Vagina (tissue), 2 donors: ENCODE measurements at regions not wholly inside any gene's neighbourhood (a gene's known extent, or its start where the extent isn't known, plus 50 kb on each side); places are given as distances from the start of the nearest gene placed in this dataset.

Experiments used
- DNase-seq, 2 donors: peaks; one replicate each; pipeline ENCODE4 v3.0.0-alpha.2; 2017; ENCODE audit errors: extremely low spot score in 2 of 2
- H3K27ac ChIP-seq: fragments of 200-600 bp; sonication (generic); one replicate; pipeline ENCODE4 v1.5.1; 2019
- H3K27me3 ChIP-seq: fragments of 200-600 bp; sonication (generic); one replicate; pipeline ENCODE4 v1.5.1; 2019
- H3K36me3 ChIP-seq, 2 donors: fragments of 200-600 bp; sonication (generic); one replicate each; pipeline ENCODE4 v1.5.1; 2017 to 2019
- H3K4me1 ChIP-seq: fragments of 200-600 bp; sonication (generic); one replicate; pipeline ENCODE4 v1.5.1; 2019
- H3K4me3 ChIP-seq, 2 donors: fragments of 200-600 bp; sonication (generic); 1 replicate in 1 of 2; 2 replicates in 1 of 2; pipeline ENCODE4 v1.5.1; 2016 to 2019
- H3K9me3 ChIP-seq: fragments of 200-600 bp; sonication (generic); one replicate; pipeline ENCODE4 v1.5.1; 2019
- POLR2A ChIP-seq, 2 donors: fragments of 450-650 bp; IDR thresholded peaks; one replicate each; pipeline ENCODE4 v1.6.1; 2017; ENCODE audit warnings: antibody characterized with exemption in 2 of 2, mild to moderate bottlenecking in 2 of 2, moderate library complexity in 2 of 2
- POLR2AphosphoS5 ChIP-seq, 2 donors: sonication (generic); formaldehyde crosslinking; IDR thresholded peaks; one replicate each; pipeline ENCODE4 v1.9.0; 2017; ENCODE audit warnings: antibody characterized with exemption in 2 of 2, mild to moderate bottlenecking in 2 of 2, low read depth in 1 of 2; ENCODE audit not compliant: insufficient read depth in 1 of 2
- intact Hi-C: fragments of 100-400 bp; cut with DNase I; formaldehyde crosslinking; loops from one replicate; pipeline ENCODE4 v1.15.1; 2023
- TF ChIP-seq, protein P1 (sequence below), 3 experiments: fragments of 450-650 bp in 2 of 3; fragments of 200-600 bp in 1 of 3; sonication (generic) in 1 of 3; IDR thresholded peaks; one replicate each; pipeline ENCODE4 v1.5.1; 2017 to 2019; ENCODE audit warnings: antibody characterized with exemption in 3 of 3, mild to moderate bottlenecking in 2 of 3, moderate library complexity in 2 of 3

- Histone ChIP-seq H3K27me3 (no peaks in the 10 kb centered on the region), H3K27ac (no peak overlapping the region), H3K36me3 (no peaks in the 10 kb centered on the region), H3K9me3 (no peaks in the 10 kb centered on the region), H3K4me1 (no peaks in the 10 kb centered on the region), H3K4me3 (no peak overlapping the region)
- TF ChIP-seq POLR2A (IDR thresholded peaks at IDR 0.05) (no peak), POLR2AphosphoS5 (IDR thresholded peaks at IDR 0.05; ENCODE audit: insufficient read depth in 1 of 2, low read depth in 1 of 2) (no peak)
- TF ChIP-seq, protein P1, sequence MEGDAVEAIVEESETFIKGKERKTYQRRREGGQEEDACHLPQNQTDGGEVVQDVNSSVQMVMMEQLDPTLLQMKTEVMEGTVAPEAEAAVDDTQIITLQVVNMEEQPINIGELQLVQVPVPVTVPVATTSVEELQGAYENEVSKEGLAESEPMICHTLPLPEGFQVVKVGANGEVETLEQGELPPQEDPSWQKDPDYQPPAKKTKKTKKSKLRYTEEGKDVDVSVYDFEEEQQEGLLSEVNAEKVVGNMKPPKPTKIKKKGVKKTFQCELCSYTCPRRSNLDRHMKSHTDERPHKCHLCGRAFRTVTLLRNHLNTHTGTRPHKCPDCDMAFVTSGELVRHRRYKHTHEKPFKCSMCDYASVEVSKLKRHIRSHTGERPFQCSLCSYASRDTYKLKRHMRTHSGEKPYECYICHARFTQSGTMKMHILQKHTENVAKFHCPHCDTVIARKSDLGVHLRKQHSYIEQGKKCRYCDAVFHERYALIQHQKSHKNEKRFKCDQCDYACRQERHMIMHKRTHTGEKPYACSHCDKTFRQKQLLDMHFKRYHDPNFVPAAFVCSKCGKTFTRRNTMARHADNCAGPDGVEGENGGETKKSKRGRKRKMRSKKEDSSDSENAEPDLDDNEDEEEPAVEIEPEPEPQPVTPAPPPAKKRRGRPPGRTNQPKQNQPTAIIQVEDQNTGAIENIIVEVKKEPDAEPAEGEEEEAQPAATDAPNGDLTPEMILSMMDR (IDR thresholded peaks at IDR 0.05) = no peak
- no peak for DNase-seq
- intact Hi-C loops = no loop called here
Measured at GRCh38 chr5:106956886-106957285, 713.9 kb downstream of the EFNA5 start.

- Histone ChIP-seq H3K4me1 (no peaks in the 10 kb centered on the region), H3K27me3 (no peaks in the 10 kb centered on the region), H3K4me3 (no peak overlapping the region), H3K27ac (no peak overlapping the region), H3K36me3 (no peaks in the 10 kb centered on the region), H3K9me3 (no peaks in the 10 kb centered on the region)
- DNase-seq = no peak
- TF ChIP-seq POLR2A (IDR thresholded peaks at IDR 0.05) (no peak), POLR2AphosphoS5 (IDR thresholded peaks at IDR 0.05; ENCODE audit: insufficient read depth in 1 of 2, low read depth in 1 of 2) (no peak)
- TF ChIP-seq, protein P1 (IDR thresholded peaks at IDR 0.05) = no peak
- intact Hi-C loops = no loop called here
Measured at GRCh38 chr5:106956187-106956586, 714.5 kb downstream of the EFNA5 start.

DNA sequence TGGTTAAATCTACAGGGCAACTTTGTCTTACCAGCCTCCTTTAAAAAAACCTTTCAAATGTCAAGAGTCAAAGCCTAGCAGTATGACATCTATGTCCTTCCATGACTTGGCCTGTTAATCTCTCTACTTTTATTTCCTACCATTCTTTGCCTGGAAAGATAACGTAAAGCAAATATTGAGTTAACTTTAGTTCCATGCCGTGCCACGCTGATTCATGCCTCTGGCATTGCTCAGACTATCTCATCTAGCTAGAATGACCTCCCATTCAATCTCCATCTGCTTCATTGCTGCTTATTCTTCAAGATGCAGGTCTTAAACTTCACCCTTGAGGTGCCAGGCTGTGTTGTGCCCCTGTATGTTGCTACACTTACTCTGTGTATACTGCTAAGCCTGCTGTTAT is 729.8 kb downstream of the EFNA5 start:
- intact Hi-C loops = no loop called here
- no peaks in the 10 kb centered on the region for H3K27me3 ChIP-seq
- no peaks in the 10 kb centered on the region for H3K36me3 ChIP-seq
- H3K9me3 ChIP-seq = no peaks in the 10 kb centered on the region
- no peak overlapping the region for H3K27ac ChIP-seq
- DNase-seq = no peak
- TF ChIP-seq POLR2AphosphoS5 (IDR thresholded peaks at IDR 0.05; ENCODE audit: insufficient read depth in 1 of 2, low read depth in 1 of 2) (no peak), POLR2A (IDR thresholded peaks at IDR 0.05) (no peak)
- TF ChIP-seq, protein P1 (IDR thresholded peaks at IDR 0.05) = no peak
- H3K4me3 ChIP-seq = no peak overlapping the region
- no peaks in the 10 kb centered on the region for H3K4me1 ChIP-seq

GRCh38 chr5:106940301-106940846 is 730.4 kb downstream of the EFNA5 start:
- Histone ChIP-seq H3K27me3 (no peaks in the 10 kb centered on the region), H3K36me3 (no peaks in the 10 kb centered on the region), H3K27ac (no peak overlapping the region), H3K9me3 (no peaks in the 10 kb centered on the region), H3K4me1 (no peaks in the 10 kb centered on the region), H3K4me3 (no peak overlapping the region)
- TF ChIP-seq POLR2AphosphoS5 (IDR thresholded peaks at IDR 0.05; ENCODE audit: insufficient read depth in 1 of 2, low read depth in 1 of 2) (no peak), POLR2A (IDR thresholded peaks at IDR 0.05) (no peak)
- TF ChIP-seq, protein P1 (IDR thresholded peaks at IDR 0.05) = no peak
- DNase-seq = no peak
- intact Hi-C loops = no loop called here

DNA sequence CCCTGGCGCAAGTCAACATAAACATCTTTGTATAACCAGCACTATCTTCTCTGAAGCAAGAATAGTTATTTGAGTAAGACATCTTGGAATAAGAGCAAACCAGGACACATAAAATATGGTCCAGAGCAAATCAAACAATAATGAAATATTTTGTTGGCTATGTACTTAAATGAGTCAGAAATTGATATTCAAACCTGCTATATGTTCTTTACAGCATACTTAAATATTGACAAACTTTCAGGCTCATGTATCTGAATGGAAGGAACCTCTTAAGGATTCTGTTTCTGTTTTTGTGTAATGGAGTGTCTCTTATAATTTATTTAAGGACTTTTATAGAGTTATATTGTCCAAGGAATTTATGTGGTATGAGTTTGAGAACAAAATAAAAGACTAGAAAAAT is 747.3 kb downstream of the EFNA5 start:
- TF ChIP-seq POLR2A (IDR thresholded peaks at IDR 0.05) = no peak
- TF ChIP-seq POLR2AphosphoS5 (IDR thresholded peaks at IDR 0.05; ENCODE audit: insufficient read depth in 1 of 2, low read depth in 1 of 2) = no peak
- TF ChIP-seq, protein P1 (IDR thresholded peaks at IDR 0.05) = no peak
- no peaks in the 10 kb centered on the region for H3K4me1 ChIP-seq
- no peaks in the 10 kb centered on the region for H3K36me3 ChIP-seq
- H3K4me3 ChIP-seq = no peak overlapping the region
- DNase-seq = no peak
- H3K9me3 ChIP-seq = no peaks in the 10 kb centered on the region
- H3K27ac ChIP-seq = no peak overlapping the region
- intact Hi-C loops = no loop called here
- no peaks in the 10 kb centered on the region for H3K27me3 ChIP-seq
